ENCODE measurements at regions not wholly inside any gene's neighbourhood (a gene's known extent, or its start where the extent isn't known, plus 50 kb on each side); places are given as distances from the start of the nearest gene placed in this dataset.
"Not testable (repeated sequence)": the region's sequence is repeated elsewhere in the genome, so short reads cannot be mapped to it uniquely, and the experiment has no call there.

DNA sequence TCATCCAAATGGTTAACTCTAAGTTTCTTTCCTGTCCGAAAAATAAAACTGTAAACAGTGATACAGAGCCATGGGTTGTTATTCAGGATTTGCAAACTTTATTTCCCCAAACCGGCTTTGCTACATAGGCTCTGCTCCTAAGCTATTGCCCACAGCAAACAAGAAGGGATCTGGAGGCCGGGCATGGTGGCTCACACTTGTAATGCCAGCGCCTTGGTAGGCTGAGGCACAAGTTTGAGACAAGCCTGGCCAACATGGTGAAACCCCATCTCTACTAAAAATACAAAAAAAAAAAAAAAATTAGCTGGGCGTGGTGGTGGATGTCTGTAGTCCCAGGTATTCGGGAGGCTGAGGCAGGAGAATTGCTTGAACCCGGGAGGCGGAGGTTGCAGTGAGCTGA lies 60.6 kb upstream of the PMEPA1 start:
- H3K9me3 Mint-ChIP-seq; ATAC-seq (ENCODE audit: low read depth in 2 of 2); H3K36me3 Mint-ChIP-seq; DNase-seq; H3K4me1 Mint-ChIP-seq; H3K4me3 Mint-ChIP-seq; H3K27ac Mint-ChIP-seq: not testable (repeated sequence)
- peaks cover 9 to 26% (median 13%) of the 10 kb centered on the region in 3 donors for H3K27me3 Mint-ChIP-seq

DNA sequence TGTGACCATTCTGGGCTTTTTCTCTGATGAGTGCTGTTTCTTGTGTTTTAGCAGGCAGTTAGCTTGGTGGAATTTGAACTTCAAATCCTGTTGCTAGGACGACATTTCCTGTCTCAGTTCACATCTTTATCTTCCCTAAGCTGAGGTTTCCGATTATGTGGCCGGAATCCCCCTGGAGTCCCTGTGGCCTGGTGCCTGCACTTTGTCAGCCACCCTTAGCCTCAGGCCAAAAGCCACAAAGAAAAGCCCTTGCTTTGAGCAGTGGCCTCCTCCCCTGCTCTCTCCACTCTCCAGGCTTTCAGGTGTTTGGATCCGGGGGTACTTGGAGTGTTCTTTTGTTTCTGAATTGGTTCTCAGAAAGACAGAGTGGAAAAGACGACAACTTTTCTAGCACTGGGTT lies 59.9 kb upstream of the PMEPA1 start:
- Mint-ChIP-seq H3K36me3 (peaks cover 0 to 7% of the 10 kb centered on the region in 2 donors), H3K4me1 (no peaks in the 10 kb centered on the region), H3K27me3 (peaks cover 8 to 19% (median 8%) of the 10 kb centered on the region in 3 donors), H3K27ac (no peak overlapping the region), H3K4me3 (no peak overlapping the region), H3K9me3 (peaks cover 0 to 7% (median 1%) of the 10 kb centered on the region in 7 donors)
- no peak for ATAC-seq (ENCODE audit: low read depth in 2 of 2)
- no peak for DNase-seq

DNA sequence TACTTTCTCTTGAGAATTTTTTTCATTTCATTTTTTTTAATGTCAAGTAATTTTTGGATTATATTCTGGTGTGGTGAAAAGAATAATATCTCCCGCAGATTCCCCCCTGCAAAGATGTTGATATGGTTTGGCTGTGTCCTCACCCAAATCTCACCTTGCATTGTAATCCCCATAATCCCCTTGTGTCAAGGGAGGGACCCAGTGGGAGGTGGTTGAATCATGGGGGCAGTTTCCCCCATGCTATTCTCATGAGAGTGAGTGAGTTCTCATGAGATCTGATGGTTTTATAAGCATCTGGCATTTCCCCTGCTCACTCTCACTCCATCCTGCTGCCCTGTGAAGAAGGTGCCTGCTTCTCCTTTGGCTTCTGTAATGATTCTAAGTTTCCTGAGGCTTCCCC lies 58.7 kb upstream of the PMEPA1 start:
- H3K36me3 Mint-ChIP-seq: peaks cover 0 to 16% of the 10 kb centered on the region in 2 donors

DNA sequence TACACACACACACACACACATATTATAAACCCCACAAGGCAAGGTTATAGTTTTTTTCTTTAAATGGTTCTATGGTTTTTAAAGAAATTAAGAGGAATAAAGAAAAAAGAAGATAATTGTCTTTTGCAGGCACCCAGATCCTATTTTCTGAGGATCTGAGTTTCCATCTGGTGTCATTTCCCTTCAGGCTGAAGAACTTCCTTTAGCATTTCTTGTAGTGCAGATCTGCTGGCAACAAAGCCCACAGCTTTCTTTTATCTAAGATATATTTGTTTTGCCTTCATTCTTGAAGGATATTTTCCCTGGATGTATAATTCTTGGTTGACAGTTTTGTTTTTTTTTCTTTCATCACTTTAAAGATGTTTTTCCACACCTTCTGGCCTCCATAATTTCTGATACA lies 57.6 kb upstream of the PMEPA1 start:
- DNase-seq: no peak
- Mint-ChIP-seq H3K4me3 (no peak overlapping the region), H3K27me3 (peaks cover 5 to 22% (median 13%) of the 10 kb centered on the region in 3 donors), H3K36me3 (peaks cover 0 to 21% of the 10 kb centered on the region in 2 donors), H3K27ac (peak overlapping the region in 1 of 6 donors; percentile 19), H3K9me3 (peaks cover 0 to 17% (median 9%) of the 10 kb centered on the region in 7 donors), H3K4me1 (peaks cover 0 to 2% (median 0%) of the 10 kb centered on the region in 3 donors)
- ATAC-seq (ENCODE audit: low read depth in 2 of 2): no peak

More for the DNA sequence above, 58.7 kb upstream of the PMEPA1 start:
- ATAC-seq (ENCODE audit: low read depth in 2 of 2) (no peak), DNase-seq (no peak)
- Mint-ChIP-seq H3K4me1 (no peaks in the 10 kb centered on the region), H3K4me3 (no peak overlapping the region), H3K27me3 (peaks cover 10 to 22% (median 12%) of the 10 kb centered on the region in 3 donors), H3K9me3 (peaks cover 0 to 15% (median 8%) of the 10 kb centered on the region in 7 donors), H3K27ac (no peak overlapping the region)

DNA sequence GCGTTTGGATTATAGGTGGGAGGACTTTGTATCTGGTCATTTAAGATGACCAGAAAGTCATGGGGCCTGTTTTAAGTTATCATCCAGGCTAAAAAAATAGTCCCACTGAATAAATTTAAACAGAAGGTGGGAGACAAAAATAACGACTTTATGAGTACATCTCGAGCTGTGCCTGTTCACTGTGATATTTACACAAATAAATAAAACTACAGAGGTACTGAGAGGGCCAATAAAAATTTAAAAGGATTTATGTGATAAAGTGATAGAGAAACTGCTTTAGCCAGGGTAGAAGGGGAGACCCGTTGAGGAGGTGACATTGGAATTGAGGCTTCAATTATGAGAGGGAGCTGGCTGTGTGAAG lies 53.4 kb upstream of the PMEPA1 start:
- Mint-ChIP-seq H3K4me1 (peaks cover 0 to 11% (median 0%) of the 10 kb centered on the region in 3 donors), H3K9me3 (peaks cover 0 to 17% (median 15%) of the 10 kb centered on the region in 7 donors), H3K36me3 (peaks cover 0 to 30% of the 10 kb centered on the region in 2 donors), H3K27ac (no peak overlapping the region), H3K4me3 (no peak overlapping the region), H3K27me3 (peaks cover 16 to 46% (median 19%) of the 10 kb centered on the region in 3 donors)
- no peak for DNase-seq
- ATAC-seq (ENCODE audit: low read depth in 2 of 2): no peak

DNA sequence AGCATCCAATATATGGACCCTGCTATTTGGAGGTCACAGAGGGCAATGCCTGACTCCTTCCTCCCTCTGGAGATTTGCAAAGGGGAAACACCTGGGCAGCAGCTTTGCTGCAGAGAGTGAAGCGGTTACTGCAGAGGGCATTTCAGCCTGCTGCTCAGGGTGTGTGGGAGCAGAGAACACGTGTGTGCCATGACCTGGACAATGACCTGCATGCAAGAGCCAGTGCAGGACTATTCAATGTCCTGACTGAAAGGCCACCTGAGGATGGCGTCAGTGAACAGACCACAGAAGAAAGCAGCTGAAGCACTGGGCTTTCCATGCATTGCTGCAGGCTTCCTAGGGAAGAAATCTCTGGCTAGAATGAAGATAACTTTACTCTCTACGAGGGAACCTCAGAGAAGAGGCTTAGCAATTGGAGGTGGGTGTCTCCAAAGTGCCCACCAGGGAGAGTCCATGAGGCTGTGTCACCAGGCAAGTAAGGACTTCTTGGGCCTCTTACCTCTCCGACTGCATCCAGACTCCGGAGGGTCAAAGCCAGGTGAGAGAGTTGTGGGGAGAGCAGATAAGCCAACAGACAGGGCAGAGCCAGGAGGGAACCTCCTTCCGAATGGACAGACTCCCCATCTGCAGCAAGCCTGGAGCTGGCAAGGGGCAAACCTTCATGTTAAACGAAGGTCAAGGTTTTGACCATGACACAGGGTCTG lies 52.9 kb upstream of the PMEPA1 start:
- H3K4me3 Mint-ChIP-seq: peak overlapping the region in 1 of 8 donors; percentile 29
- H3K27me3 Mint-ChIP-seq: peaks cover 16 to 48% (median 22%) of the 10 kb centered on the region in 3 donors
- peak overlapping the region in 1 of 6 donors; percentile 40 for H3K27ac Mint-ChIP-seq
- no peak for DNase-seq
- peaks cover 0 to 17% (median 15%) of the 10 kb centered on the region in 7 donors for H3K9me3 Mint-ChIP-seq
- ATAC-seq (ENCODE audit: low read depth in 2 of 2): no peak
- H3K4me1 Mint-ChIP-seq: peaks cover 0 to 11% (median 0%) of the 10 kb centered on the region in 3 donors
- H3K36me3 Mint-ChIP-seq: peaks cover 0 to 30% of the 10 kb centered on the region in 2 donors

DNA sequence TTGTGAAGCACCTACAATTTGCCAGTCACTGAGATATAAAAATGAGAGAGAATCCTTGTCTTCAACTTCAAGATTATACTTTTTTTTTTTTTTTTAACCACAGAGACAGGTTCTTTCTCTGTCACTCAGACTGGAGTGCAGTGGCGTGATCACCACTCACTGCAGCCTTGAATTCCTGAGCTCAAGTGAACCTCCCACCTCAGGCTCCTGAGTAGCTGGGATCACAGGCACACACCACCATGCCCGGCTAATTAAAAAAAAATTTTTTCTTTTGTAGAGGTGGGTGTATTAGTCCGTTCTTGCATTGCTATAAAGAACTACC lies 51.6 kb upstream of the PMEPA1 start:
- no peak overlapping the region for H3K4me3 Mint-ChIP-seq
- ATAC-seq (ENCODE audit: low read depth in 2 of 2) (no peak), DNase-seq (no peak)
- H3K27ac Mint-ChIP-seq: no peak overlapping the region
- peaks cover 0 to 11% (median 0%) of the 10 kb centered on the region in 3 donors for H3K4me1 Mint-ChIP-seq
- peaks cover 0 to 38% of the 10 kb centered on the region in 2 donors for H3K36me3 Mint-ChIP-seq
- H3K9me3 Mint-ChIP-seq: peaks cover 0 to 17% (median 15%) of the 10 kb centered on the region in 7 donors
- peaks cover 16 to 48% (median 22%) of the 10 kb centered on the region in 3 donors for H3K27me3 Mint-ChIP-seq

DNA sequence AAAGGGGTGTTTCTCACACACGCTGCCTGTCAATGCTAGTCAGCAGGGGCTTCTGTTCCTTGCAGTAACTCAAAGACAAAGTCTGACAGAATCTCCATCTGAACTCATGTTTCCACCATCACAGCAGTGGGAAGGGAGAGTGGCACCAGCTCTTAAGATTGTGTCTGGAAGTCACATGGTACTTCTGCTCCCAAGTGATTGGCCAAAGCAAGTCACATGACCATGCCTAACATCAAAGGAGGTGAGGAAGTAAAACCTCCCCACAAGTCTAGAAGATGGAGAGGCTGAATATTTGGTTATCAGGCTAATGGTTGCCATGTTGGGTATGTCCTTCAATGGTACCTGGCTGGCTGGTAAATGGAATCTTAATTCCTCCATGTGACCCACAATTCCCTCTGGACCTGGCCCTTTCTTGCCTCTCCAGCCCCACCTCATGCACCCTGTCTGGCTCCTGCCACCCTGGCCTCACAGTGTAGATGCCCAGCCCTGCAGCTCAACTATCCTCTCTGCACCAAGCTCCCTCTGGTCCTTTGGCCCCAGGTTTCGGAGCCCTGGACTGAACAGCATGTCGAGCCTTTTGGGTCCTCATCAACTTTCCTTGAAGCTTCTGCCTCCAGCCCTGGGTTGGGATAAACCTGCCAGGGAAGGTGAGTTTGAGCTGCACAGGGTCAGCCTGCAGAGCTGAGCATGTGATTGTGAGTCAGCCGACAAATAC lies 51.0 kb upstream of the PMEPA1 start:
- Mint-ChIP-seq H3K4me3 (no peak overlapping the region), H3K9me3 (peaks cover 0 to 17% (median 15%) of the 10 kb centered on the region in 7 donors), H3K36me3 (peaks cover 0 to 38% of the 10 kb centered on the region in 2 donors), H3K27ac (no peak overlapping the region), H3K27me3 (peaks cover 16 to 51% (median 22%) of the 10 kb centered on the region in 3 donors), H3K4me1 (peaks cover 0 to 11% (median 0%) of the 10 kb centered on the region in 3 donors)
- no peak for DNase-seq
- no peak for ATAC-seq (ENCODE audit: low read depth in 2 of 2)

DNA sequence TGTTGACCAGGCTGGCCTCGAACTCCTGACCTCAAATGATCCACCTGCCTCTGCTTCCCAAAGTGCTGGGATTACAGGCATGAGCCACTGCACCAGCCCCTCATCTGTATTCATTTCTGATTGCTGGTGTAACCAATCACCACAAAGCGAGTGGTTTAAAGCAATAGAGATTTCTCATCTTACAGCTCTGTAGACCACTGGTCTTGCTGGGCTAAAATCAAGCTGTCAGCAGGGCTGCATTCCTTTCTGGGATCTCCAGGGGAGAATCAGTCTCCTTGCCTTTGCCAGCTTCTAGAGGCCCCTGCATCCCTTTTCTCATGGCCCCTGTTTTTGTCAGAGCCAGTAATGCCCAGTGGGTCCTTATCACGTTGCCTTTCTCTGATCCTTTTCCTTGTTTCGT lies 49.9 kb upstream of the PMEPA1 start:
- no peak overlapping the region for H3K4me3 Mint-ChIP-seq
- H3K27me3 Mint-ChIP-seq: peaks cover 24 to 61% (median 29%) of the 10 kb centered on the region in 3 donors
- ATAC-seq (ENCODE audit: low read depth in 2 of 2): no peak
- peaks cover 0 to 31% of the 10 kb centered on the region in 2 donors for H3K36me3 Mint-ChIP-seq
- no peak for DNase-seq
- peaks cover 0 to 13% (median 0%) of the 10 kb centered on the region in 3 donors for H3K4me1 Mint-ChIP-seq
- H3K9me3 Mint-ChIP-seq: peaks cover 0 to 15% (median 12%) of the 10 kb centered on the region in 7 donors
- H3K27ac Mint-ChIP-seq: no peak overlapping the region
